ENCODE measurements at regions not wholly inside any gene's neighbourhood (a gene's known extent, or its start where the extent isn't known, plus 50 kb on each side); places are given as distances from the start of the nearest gene placed in this dataset.
A peak's percentile ranks its signal among the peaks of the same experiment; 100 is the strongest.
"Not testable (repeated sequence)": the region's sequence is repeated elsewhere in the genome, so short reads cannot be mapped to it uniquely, and the experiment has no call there.

DNA sequence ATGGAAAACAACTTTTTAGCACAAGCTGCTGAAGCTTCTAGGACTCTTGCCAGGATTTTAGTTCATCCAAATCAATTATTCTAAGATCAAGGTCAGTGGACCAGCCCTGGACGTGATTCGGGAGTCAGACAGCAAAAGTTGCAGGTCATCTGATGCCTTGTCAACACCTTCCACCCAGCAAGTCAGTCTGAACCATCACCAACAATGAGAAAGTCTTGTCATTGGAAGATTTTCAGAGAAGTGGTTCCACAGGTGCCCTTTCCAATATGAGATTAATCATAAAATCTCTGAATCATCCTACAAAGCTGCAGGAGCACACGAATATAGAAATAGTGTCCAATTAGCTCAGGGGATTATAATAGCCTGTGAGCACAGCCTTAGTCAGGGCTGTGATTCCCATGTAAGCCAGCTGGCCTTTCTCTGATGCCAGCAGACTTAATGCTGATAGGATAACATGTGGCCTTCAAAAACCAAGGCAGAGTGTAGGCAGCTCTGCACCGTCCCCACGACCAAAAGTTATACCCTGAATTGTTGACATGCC is 445.0 kb upstream of the TRPC7 start:
- DNase-seq: no peak

- no peak for DNase-seq
These were observed 444.0 kb upstream of the TRPC7 start for GRCh38 chr5:136809382-136809781.

- no peak for DNase-seq
These were observed 443.4 kb upstream of the TRPC7 start for GRCh38 chr5:136808756-136809155.

GRCh38 chr5:136805466-136805865 is 440.1 kb upstream of the TRPC7 start:
- no peak for DNase-seq

GRCh38 chr5:136802383-136802782 is 437.0 kb upstream of the TRPC7 start:
- DNase-seq: peak in 1 of 2 experiments; percentile 0

GRCh38 chr5:136799806-136800372 is 434.5 kb upstream of the TRPC7 start:
- no peak for DNase-seq

GRCh38 chr5:136793300-136793699 is 428.0 kb upstream of the TRPC7 start:
- no peak for DNase-seq

DNA sequence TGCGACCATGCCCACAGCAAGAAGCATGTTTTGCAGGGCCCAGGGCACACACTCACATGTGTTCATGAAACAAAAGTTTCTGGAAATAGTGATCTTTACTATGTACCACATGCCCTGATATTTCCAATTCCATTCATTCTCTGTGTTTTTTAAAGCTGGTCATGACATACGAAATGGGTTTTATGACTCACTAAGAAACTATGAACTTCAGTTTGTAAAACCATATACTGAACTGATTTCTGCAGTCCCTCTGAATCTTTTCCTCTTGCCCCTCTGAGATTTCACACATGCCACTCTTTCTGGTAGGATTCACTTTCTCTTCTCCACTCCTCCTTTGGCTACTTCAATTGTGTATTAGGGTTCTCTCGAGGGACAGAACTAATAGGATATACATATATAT is 416.1 kb upstream of the TRPC7 start:
- no peak for DNase-seq

GRCh38 chr5:136780518-136780917 is 415.2 kb upstream of the TRPC7 start:
- no peak for DNase-seq

DNA sequence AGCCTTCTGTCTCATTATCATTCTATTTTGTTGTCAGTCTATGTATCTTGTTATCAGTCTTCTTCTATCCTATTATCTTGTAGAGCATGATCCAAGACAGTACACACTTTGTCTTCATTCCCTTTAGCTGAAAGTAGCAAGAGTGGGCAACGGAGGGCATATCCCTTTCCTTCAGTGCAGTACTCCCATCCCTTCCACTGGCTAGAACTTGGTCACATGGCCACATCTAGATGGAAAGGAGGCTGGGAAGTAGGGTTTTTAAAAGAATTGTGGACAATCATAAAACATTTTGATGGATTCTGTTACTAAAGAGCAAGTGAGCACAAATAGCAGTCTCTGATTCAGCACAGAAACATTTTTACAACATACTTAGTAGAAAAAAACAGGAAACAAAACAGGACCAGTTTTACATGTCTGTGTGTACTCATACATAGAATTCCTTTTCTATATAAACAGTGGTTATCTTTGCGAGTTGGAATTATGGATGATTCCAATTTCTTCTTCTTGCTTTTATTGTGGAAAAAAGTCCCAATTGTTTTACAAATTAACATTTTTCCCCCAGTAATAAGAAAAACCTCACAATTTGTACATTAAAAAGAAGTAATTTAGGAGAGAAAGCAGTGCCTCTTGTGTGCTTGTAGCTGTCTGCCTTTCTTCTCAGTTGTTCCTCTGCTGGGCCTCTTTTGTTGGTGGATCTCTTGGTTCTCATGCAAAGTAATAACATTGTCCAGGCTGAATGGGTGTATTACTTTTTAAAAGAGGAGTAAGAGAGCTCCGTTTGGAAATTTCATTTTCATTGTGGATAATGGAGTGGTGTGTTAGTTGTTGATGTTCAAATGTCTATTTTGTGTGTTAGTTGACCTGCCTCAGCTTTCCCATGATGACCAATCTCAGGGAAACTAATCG is 410.9 kb upstream of the TRPC7 start:
- no peak for DNase-seq

DNA sequence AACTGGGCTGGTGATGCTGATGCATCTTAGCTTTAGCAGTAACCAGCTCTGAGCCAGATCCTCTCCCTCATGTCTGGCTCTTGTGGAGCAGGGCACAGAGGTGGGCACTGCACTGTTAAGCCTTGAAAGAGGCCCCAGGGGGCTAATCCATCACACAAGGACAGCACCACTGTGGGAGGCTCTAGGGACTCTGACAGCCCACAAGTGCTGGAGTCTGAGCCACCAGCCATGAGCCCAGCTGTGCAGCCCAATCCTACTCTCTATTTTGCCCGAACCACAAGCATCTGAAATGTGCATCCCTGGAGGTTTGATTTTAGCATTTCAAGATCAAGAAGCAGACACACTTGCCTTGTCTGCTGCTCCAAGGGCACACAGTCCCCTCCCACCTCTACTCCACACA is 407.1 kb upstream of the TRPC7 start:
- DNase-seq: no peak

DNA sequence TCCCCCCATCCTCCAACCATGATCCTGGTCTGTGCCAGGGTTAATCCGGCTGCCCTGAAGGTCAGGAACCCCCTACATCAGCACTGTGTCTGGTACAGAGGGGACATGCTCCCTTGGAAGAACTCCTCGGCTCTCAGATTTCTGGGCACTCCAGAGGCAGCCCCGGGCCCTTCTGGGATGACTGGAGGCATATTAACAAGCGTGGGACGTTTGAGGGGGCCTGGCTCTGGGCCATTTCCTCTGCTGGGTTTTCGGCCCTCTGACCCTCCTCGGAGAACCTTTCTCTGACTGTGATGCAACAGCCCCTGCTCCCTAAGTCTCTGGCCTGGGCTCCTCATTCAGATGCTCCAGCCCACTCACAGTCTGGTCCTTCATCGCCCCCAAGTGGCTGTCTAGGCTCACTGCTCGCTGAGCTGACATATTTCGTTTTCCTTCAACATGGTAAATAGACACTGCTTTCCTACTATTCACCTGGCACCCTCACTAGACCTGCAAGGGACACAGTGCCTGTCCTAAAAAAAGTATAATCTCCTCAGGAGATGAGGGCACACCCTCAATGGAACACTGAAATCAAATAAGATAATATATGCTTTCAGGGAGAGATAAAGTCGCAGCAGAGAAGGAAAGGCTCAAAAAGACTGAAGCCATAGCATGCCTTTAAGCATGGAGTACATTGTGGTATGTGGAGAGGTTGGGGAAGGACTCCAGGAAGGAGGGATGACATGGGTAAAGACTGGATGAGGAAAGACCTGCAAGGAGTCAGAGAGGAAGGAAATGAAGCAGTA is 404.7 kb upstream of the TRPC7 start:
- peak; percentile 30 to 41 for DNase-seq

DNA sequence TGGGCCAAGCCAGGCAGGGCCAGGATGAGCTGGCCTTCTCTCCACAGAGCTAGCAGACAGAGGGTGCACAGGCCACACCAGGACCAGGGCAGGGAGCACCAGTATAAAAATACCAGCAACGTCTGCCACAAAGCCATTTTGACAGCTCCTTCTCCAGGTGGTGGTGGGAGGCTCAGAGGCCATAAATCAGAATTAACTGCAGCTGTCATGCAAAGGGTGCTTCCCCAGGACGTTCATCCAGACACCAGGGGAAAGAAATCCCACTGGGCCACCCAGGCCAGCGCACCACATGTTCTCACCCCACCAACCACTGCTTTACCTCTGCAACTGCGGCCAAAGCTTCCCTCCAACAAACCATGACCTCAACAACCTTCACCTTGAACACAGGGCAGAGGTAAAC is 403.7 kb upstream of the TRPC7 start:
- DNase-seq: no peak

- no peak for DNase-seq
These were observed 403.1 kb upstream of the TRPC7 start for GRCh38 chr5:136768457-136768856.

DNA sequence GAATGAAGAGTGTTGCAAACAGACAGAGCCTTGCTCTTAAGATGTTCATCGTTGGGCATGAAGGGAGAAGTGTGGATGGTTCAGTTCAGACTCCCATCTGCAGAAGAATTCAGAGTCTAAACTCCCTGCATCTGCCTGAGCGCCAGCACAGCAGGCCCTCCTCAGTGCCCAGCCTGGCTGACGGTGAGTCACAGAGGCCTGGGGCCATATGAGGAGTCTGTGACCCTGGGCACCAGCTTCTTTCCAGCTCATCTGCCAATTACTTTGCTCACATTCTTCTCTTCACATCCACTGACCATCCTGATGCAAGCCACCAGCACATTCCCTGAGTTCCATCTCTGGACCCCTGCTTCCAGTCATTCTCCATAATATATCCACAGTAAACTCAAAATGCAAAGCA is 401.1 kb upstream of the TRPC7 start:
- DNase-seq: no peak

- no peak for DNase-seq
These were observed 399.3 kb upstream of the TRPC7 start for GRCh38 chr5:136764601-136765000.

- no peak for DNase-seq
These were observed 398.2 kb upstream of the TRPC7 start for GRCh38 chr5:136763548-136763947.

- DNase-seq: no peak
These were observed 388.9 kb upstream of the TRPC7 start for GRCh38 chr5:136754216-136754615.

GRCh38 chr5:136750224-136750862 is 385.0 kb upstream of the TRPC7 start:
- no peak for DNase-seq

DNA sequence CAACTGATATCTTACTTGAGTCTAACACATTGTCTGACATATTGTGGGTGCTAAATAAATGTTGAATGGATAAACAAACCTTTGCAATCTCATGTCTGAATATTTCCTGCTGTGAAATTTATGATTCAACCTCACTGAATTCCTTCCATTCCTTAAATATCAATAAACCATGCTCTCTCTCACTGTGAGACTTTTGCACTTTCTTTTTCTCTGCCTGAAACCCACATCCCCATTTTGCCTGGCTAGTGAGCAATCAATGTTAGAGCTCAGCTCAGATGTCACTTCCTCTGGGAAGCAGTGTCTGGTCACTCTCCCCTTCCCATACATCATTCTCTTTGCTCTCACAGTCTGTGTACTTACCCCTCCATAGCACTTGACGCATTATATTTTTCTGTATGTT is 383.7 kb upstream of the TRPC7 start:
- no peak for DNase-seq

- DNase-seq: no peak
These were observed 377.7 kb upstream of the TRPC7 start for GRCh38 chr5:136743052-136743451.

GRCh38 chr5:136740228-136740627 is 374.9 kb upstream of the TRPC7 start:
- no peak for DNase-seq

- DNase-seq: not testable (repeated sequence)
These were observed 373.9 kb upstream of the TRPC7 start for GRCh38 chr5:136739271-136739670.
